SHP77 treated with DMSO at 0.1 percent for 48 hours (cell line): ENCODE measurements at regions not wholly inside any gene's neighbourhood (a gene's known extent, or its start where the extent isn't known, plus 50 kb on each side); places are given as distances from the start of the nearest gene placed in this dataset.
"Not testable (repeated sequence)": the region's sequence is repeated elsewhere in the genome, so short reads cannot be mapped to it uniquely, and the experiment has no call there.

Experiments
- DNase-seq: peaks from one replicate; lab custom pipeline; 2025; lab: John Stamatoyannopoulos, UW

DNA sequence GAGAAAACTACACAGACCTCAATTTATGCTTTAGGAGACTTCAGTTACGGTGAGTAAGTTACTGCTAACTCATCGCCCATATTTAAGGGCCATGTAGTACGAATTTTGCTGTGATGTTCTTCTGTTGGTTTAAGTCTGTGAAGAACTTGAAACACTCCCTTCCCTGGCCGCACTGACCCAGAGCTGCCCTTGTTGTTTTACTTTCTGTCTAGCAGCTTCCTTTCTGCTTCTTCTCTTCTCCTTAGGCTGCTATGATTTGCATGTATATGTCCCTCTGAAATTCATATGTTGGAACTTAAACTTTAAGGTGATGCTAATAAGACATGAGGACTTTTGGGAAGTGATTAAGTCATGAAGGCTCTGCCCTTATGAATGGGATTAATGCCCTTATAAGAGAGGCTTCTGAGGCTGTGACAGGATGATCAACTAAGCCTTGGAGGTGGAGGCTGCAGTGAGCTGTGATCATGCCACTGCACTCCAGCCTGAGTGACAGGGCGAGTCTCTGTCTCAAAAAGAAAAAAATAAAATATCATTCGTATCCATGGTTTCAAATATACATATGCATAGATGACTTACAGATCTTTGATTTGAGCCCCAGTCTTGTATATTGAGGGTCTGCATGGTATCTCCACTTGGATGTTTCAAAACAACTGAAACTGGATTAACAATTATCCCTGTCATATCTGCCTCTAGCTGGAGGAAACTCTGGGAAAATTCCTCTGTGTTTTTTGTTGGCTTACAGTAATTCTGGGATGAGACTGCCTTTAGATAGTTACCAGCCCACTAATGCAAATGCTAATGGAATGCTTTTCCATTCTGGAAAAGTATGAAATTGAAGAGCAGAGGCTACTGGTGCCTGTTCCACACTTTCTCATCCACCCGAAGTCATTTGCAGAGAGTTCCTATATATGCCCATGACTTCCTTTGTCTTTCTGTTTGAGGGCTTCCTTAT is 263.4 kb upstream of the ACTBL2 start:
- no peak for DNase-seq

DNA sequence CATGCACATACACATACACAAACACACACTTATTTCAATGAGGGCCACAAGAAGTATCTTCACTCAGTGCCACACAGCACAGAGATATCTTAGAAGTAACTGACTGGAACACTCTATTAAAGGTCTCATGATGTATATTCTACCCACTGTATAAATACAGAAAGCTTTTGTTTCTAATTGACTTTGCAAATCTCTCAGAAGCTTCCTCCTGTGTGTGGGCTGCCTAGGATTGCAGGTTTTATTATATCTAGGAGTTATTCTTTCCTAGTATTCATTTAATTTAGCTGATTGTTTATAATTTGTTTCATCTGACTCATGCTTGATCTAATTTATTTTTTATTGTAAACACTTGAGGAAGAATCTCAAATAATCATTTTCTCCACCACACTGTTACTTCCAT is 262.4 kb upstream of the ACTBL2 start:
- DNase-seq = no peak

- no peak for DNase-seq
Measured at GRCh38 chr5:57741336-57741735, 258.7 kb upstream of the ACTBL2 start.

- DNase-seq = no peak
Measured at GRCh38 chr5:57738787-57739186, 256.2 kb upstream of the ACTBL2 start.

DNA sequence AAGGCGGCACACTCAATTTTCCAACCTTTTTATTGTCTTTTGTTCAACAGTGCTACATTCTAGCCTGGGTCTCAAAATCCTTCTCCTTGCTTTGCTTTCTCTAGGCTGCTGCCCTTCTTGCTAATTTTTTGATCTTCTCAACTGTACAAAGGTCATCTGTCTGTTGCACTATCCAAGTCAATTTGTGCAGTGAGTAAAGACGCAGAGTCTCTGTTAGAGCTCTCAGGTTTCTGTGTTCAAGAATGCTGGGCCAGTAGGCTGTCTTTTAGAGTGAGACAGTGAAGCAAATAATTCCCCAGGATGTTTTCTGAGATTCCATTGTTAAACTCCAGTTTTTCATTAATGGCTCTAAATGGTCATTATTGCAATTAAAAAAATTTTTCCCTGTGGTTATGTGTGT is 255.7 kb upstream of the ACTBL2 start:
- DNase-seq = no peak

GRCh38 chr5:57736716-57737115 is 254.1 kb upstream of the ACTBL2 start:
- DNase-seq = no peak

DNA sequence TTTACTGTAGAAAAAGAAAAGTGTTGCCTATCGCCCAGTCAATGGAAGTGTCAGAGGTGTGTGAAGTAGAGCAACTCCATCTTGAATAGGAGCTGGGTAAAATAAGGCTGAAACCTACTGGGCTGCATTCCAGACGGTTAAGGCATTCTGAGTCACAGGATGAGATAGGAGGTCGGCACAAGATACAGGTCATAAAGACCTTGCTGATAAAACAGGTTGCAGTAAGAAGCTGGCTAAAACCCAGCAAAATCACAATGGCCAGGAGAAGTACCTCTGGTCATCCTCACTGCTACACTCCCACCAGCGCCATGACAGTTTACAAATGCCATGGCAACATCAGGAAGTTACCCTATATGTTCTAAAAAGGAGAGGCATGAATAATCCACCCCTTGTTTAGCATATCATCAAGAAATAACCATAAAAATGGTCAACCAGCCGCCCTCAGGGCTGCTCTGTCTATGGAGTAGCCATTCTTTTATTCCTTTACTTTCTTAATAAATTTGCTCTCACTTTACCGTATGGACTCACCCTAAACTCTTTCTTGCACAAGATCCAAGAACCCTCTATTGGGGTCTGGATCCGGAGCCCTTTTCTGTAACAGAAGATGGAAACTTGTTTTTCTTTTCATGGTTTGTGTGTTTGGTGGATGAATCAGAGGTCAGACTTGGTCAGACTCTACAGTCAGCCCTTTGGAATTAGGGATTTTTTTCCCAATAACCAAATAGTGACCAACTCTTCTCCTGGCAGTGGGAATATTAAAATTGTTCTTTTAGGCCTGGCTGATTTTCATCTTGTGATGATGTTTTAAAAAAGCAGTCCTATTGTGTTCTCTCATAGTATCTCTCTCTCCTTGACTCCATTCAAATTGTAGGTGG is 252.9 kb upstream of the ACTBL2 start:
- not testable (repeated sequence) for DNase-seq

DNA sequence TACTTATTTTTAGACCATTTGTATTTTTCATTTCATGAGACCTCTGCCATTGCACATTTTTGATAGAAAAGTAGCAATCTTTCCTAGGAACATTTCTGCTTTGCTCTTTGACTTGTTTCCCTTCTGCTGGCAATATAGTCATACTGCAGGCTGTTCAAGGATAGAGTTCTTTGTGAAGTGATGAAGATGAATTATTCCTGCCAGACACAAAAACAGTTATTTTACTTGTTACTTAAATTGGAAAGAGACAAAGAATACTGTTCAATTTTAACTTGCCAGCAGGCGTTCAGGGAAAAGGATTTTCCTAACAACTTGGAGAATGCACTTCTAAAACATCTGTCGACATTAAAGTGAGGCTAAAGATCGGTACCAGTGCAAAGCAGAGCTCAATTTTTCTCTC is 251.7 kb upstream of the ACTBL2 start:
- no peak for DNase-seq

- DNase-seq = no peak
Measured at GRCh38 chr5:57727591-57727990, 245.0 kb upstream of the ACTBL2 start.

- no peak for DNase-seq
Measured at GRCh38 chr5:57725658-57726504, 243.3 kb upstream of the ACTBL2 start.

GRCh38 chr5:57724836-57725235 is 242.2 kb upstream of the ACTBL2 start:
- no peak for DNase-seq

DNA sequence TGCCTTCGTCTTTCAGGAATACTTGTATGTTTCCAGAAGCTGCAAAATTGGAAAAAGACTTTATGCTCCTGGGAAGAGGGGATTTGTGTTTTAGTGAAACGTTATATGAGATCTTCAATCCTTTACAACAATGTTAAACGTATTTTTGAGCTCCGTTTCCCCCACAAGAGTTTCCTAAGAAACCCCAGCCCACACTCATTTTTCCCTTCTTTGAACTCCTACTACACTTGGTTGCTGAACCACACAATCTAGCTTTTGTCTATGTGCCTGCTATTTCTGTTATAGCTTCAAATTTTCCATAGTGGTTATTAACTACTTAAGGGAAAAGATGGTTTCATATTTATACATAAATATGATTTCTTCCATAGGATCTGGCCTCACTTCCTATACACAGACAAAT is 238.6 kb upstream of the ACTBL2 start:
- DNase-seq = no peak

DNA sequence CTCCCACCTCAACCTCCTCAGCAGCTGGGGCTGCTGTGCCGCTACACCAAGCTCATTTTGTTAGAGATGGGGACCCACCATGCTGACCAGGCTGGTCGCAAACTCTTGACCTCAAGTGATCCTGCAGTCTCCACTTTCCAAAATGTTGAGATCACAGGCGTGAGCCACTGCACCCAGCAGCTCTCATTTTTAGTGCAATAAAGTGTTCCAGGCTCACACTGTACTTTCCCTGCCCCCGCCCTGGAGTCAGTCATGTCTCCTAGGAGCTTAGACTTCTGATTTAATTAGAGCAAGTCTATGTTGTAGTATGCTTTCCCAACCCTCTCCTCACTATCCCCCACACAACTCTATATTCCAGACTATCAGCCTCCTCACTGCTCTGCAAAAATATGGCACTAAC is 238.0 kb upstream of the ACTBL2 start:
- DNase-seq = no peak

GRCh38 chr5:57719216-57719615 is 236.6 kb upstream of the ACTBL2 start:
- DNase-seq = no peak

- DNase-seq = no peak
Measured at GRCh38 chr5:57718155-57718554, 235.5 kb upstream of the ACTBL2 start.

DNA sequence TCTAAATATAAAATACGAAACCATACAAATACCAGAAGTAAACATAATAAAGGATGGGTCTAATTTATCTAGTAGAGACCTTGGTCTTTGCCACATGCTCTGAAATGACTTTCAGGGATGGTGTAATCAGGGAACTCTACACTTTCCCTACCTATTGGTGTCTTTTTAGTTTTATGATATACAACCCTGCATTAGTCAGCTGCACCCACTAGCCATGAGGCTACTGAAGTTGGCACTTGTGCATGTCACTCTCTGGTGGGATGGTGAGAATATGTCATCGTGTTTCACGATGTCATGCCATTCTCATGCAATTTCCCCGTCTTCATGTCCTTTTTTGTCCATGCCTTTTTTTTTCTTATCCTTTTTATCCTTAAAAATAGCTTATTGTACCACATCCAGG is 234.9 kb upstream of the ACTBL2 start:
- DNase-seq = no peak

- DNase-seq = no peak
Measured at GRCh38 chr5:57716661-57717060, 234.1 kb upstream of the ACTBL2 start.

DNA sequence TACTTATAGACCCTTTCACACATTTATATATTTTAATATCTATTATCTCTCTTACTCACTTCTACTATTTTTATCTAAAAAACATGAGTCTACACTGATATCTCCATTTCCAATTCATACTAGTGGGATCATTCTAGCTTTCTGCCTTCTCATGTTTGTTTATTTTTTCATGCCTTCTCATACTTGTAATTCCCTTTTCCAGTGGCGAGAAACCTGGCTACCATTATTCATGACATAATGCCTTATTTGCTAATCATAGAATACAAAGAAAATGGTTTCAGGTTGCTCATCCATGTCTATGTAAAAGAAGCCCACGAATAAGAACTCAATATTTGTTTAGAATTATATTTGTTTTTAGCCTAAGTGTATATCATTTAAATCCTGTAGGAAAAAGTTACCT is 232.7 kb upstream of the ACTBL2 start:
- no peak for DNase-seq

- not testable (repeated sequence) for DNase-seq
Measured at GRCh38 chr5:57713535-57713934, 230.9 kb upstream of the ACTBL2 start.

DNA sequence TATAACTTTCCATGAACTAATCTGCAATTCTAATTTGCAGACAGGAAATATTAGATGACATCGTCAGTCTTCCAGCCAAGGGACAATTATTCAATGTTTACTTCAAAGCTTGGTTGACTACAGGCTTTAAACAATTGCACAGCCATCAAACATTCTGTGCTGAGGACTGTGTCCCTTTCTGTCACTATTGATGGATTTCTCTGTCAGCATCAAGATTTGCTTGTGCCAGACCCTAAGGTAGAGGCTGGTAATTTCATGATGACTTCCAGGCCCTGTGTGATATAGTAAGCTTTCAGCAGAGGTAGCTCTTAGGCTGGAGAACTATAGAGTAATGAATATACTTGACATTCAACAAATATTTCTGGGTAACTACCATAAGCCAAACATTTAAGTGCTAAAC is 229.3 kb upstream of the ACTBL2 start:
- no peak for DNase-seq

GRCh38 chr5:57711471-57711870 is 228.9 kb upstream of the ACTBL2 start:
- DNase-seq = no peak

GRCh38 chr5:57710126-57710525 is 227.5 kb upstream of the ACTBL2 start:
- DNase-seq = no peak
